CD4-positive, alpha-beta T cell (primary cell): ENCODE measurements at regions not wholly inside any gene's neighbourhood (a gene's known extent, or its start where the extent isn't known, plus 50 kb on each side); places are given as distances from the start of the nearest gene placed in this dataset.

Source experiments
- ATAC-seq: fragments of 200-7000 bp; cut with Tn5 transposase; one replicate; pipeline ENCODE4 v1.10.0; 2022; ENCODE audit warnings: mild to moderate bottlenecking; ENCODE audit not compliant: poor library complexity
- CTCF ChIA-PET: fragments of 350-600 bp; sonication (Branson Sonifier 250); formaldehyde crosslinking; loops from one replicate; lab custom pipeline; 2021; ENCODE audit warnings: antibody characterized with exemption, inconsistent platforms; lab: Charles Lee
- POLR2A ChIA-PET: fragments of 350-600 bp; sonication (Branson Sonifier 250); formaldehyde crosslinking; loops from one replicate; lab custom pipeline; 2021; ENCODE audit warnings: antibody characterized with exemption, inconsistent platforms; lab: Charles Lee
- DNase-seq, 14 experiments: peaks; one replicate each; pipeline ENCODE4 v3.0.0-alpha.2; 2013 to 2020; ENCODE audit warnings: mixed read lengths in 2 of 14
- H3K27ac ChIP-seq, 2 donors: one replicate each; pipeline versions ENCODE4 v1.5.1 to v1.7.0; 2013; ENCODE audit warnings: low read length in 2 of 2, low read depth in 1 of 2, mild to moderate bottlenecking in 1 of 2
- H3K27me3 ChIP-seq, 2 experiments: 1 replicate in 1 of 2; 2 replicates in 1 of 2; pipeline versions ENCODE4 v1.6.1 to v1.7.0; 2013; ENCODE audit warnings: low read length in 2 of 2, control low read depth in 1 of 2, mild to moderate bottlenecking in 1 of 2, moderate library complexity in 1 of 2; ENCODE audit not compliant: insufficient read depth in 2 of 2, control insufficient read depth in 1 of 2
- H3K36me3 ChIP-seq: one replicate; pipeline ENCODE4 v1.6.1; 2013; ENCODE audit warnings: low read length, control low read depth; ENCODE audit not compliant: insufficient read depth
- H3K4me1 ChIP-seq: one replicate; pipeline ENCODE4 v1.6.1; 2013; ENCODE audit warnings: low read length, control low read depth; ENCODE audit not compliant: insufficient read depth
- H3K4me3 ChIP-seq: one replicate; pipeline ENCODE4 v1.5.1; 2013; ENCODE audit warnings: mild to moderate bottlenecking, low read length, moderate library complexity
- H3K9me3 ChIP-seq, 2 experiments: 1 replicate in 1 of 2; 2 replicates in 1 of 2; pipeline versions ENCODE4 v1.6.1 to v1.7.0; 2013; ENCODE audit warnings: low read length in 2 of 2, mild to moderate bottlenecking in 2 of 2, control low read depth in 1 of 2, moderate library complexity in 1 of 2; ENCODE audit not compliant: control insufficient read depth in 1 of 2, insufficient read depth in 1 of 2
- H3K27ac Mint-ChIP-seq: one replicate; pipeline ENCODE4 v1.8.0; 2020; ENCODE audit warnings: mixed read lengths
- H3K27me3 Mint-ChIP-seq: one replicate; pipeline ENCODE4 v1.8.0; 2021; ENCODE audit warnings: mixed read lengths
- H3K36me3 Mint-ChIP-seq: one replicate; pipeline ENCODE4 v1.8.0; 2021; ENCODE audit warnings: low read depth, mixed read lengths
- H3K4me1 Mint-ChIP-seq: one replicate; pipeline ENCODE4 v1.8.0; 2021; ENCODE audit warnings: low read depth, mixed read lengths
- H3K4me3 Mint-ChIP-seq: one replicate; pipeline ENCODE4 v1.8.0; 2020; ENCODE audit warnings: mild to moderate bottlenecking, mixed read lengths
- H3K9me3 Mint-ChIP-seq: one replicate; pipeline ENCODE4 v1.8.0; 2020; ENCODE audit warnings: mixed read lengths
- intact Hi-C, 2 experiments: fragments of 100-400 bp; cut with DNase I in 1 of 2; cut with micrococcal nuclease in 1 of 2; formaldehyde crosslinking; loops; one replicate each; pipeline versions ENCODE4 v1.15.1 to v1.9.0; 2023 to 2025; cut with DNase I, micrococcal nuclease
- TF ChIP-seq, protein P1 (sequence below): fragments of 200-600 bp; IDR thresholded peaks from one replicate; pipeline ENCODE4 v1.8.0; 2022; ENCODE audit warnings: antibody characterized with exemption, mild to moderate bottlenecking

DNA sequence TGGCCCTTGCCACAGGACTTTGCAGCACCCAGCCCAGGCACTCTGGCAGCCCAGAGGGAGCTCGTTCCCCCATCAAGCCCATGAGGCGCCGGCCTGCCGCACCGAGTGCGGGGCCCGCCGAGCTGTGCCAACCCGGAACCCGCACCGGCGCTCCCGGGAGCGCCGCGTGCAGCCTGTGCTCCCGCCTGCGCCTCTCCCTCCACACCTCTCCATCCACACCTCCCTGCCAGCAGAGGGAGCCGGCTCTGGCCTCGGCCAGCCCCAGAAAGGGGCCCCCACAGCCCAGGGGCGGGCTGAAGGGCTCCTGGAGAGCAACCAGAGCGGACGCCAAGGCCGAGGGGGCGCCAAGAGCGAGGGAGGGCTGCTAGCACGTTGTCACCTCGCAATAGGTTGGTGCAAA is 268.8 kb downstream of the MID1IP1 start:
- ChIA-PET CTCF (no interaction called here), POLR2A (no interaction called here)
- intact Hi-C loops = no loop called here
- Mint-ChIP-seq H3K27ac (no peak overlapping the region), H3K36me3 (no peaks in the 10 kb centered on the region), H3K27me3 (no peaks in the 10 kb centered on the region), H3K9me3 (no peaks in the 10 kb centered on the region), H3K4me3 (no peak overlapping the region), H3K4me1 (no peaks in the 10 kb centered on the region)
- no peak for ATAC-seq
- no peak for DNase-seq
- H3K27ac ChIP-seq = no peak overlapping the region
- H3K9me3 ChIP-seq = peaks cover 0 to 5% of the 10 kb centered on the region in 2 experiments
- TF ChIP-seq, protein P1, sequence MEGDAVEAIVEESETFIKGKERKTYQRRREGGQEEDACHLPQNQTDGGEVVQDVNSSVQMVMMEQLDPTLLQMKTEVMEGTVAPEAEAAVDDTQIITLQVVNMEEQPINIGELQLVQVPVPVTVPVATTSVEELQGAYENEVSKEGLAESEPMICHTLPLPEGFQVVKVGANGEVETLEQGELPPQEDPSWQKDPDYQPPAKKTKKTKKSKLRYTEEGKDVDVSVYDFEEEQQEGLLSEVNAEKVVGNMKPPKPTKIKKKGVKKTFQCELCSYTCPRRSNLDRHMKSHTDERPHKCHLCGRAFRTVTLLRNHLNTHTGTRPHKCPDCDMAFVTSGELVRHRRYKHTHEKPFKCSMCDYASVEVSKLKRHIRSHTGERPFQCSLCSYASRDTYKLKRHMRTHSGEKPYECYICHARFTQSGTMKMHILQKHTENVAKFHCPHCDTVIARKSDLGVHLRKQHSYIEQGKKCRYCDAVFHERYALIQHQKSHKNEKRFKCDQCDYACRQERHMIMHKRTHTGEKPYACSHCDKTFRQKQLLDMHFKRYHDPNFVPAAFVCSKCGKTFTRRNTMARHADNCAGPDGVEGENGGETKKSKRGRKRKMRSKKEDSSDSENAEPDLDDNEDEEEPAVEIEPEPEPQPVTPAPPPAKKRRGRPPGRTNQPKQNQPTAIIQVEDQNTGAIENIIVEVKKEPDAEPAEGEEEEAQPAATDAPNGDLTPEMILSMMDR = no peak
- no peaks in the 10 kb centered on the region for H3K4me1 ChIP-seq
- no peaks in the 10 kb centered on the region for H3K27me3 ChIP-seq
- no peak overlapping the region for H3K4me3 ChIP-seq
- H3K36me3 ChIP-seq = no peaks in the 10 kb centered on the region

DNA sequence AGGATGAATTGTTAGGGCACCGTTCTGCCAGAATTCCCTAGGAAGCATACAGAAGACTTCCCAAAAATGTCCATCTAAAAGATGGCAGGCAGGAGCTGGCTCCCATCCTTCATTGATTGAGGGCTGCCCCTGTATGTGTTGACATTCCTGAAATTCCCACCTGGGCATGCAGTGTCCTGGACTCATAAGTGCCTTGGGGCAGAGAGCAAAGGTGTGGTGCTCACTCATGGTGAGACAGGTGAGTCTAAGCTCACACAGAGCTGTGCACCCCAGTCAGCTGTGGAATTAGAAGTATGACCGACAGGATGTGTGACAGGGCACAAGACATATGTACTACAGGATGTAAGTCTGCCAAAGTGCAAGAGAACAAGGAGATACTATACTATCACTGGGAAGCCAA is 271.9 kb downstream of the MID1IP1 start:
- TF ChIP-seq, protein P1 = no peak
- no peak overlapping the region for H3K27ac ChIP-seq
- Mint-ChIP-seq H3K27ac (no peak overlapping the region), H3K4me3 (no peak overlapping the region), H3K36me3 (no peaks in the 10 kb centered on the region), H3K27me3 (no peaks in the 10 kb centered on the region), H3K4me1 (no peaks in the 10 kb centered on the region), H3K9me3 (peaks cover 2% of the 10 kb centered on the region)
- DNase-seq (no peak), ATAC-seq (no peak)
- no peaks in the 10 kb centered on the region for H3K27me3 ChIP-seq
- no peaks in the 10 kb centered on the region for H3K36me3 ChIP-seq
- CTCF ChIA-PET = no interaction called here
- intact Hi-C loops = no loop called here
- peaks cover 0 to 5% of the 10 kb centered on the region in 2 experiments for H3K9me3 ChIP-seq
- no peaks in the 10 kb centered on the region for H3K4me1 ChIP-seq
- no peak overlapping the region for H3K4me3 ChIP-seq
- POLR2A ChIA-PET = no interaction called here

DNA sequence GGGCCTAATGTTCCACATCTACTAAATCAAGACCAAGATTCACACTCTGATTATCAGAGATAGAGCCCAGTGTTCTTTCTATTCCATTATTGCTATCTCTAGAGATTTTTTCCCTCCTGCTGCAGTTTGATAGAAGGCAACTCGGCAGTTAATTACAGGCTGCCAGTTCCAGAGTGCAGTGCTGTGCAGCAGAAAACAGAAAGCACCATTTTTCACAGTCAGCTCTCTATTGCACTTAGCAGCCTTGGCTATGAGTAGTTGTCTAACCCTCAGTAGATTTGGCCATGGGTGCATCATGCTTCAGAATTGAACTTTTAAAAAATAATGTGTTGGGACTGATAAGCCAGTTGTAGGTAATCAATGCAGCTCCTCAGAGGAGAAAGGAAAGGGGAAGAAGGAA is 295.3 kb downstream of the MID1IP1 start:
- TF ChIP-seq, protein P1 = no peak
- ChIA-PET POLR2A (no interaction called here), CTCF (no interaction called here)
- intact Hi-C loops = no loop called here
- Mint-ChIP-seq H3K36me3 (no peaks in the 10 kb centered on the region), H3K27me3 (no peaks in the 10 kb centered on the region), H3K4me1 (no peaks in the 10 kb centered on the region), H3K27ac (no peak overlapping the region), H3K4me3 (no peak overlapping the region), H3K9me3 (no peaks in the 10 kb centered on the region)
- H3K36me3 ChIP-seq = no peaks in the 10 kb centered on the region
- DNase-seq (no peak), ATAC-seq (no peak)
- H3K27ac ChIP-seq = no peak overlapping the region
- H3K4me3 ChIP-seq = no peak overlapping the region
- H3K4me1 ChIP-seq = no peaks in the 10 kb centered on the region
- no peaks in the 10 kb centered on the region for H3K27me3 ChIP-seq
- no peaks in the 10 kb centered on the region for H3K9me3 ChIP-seq
